BLaER1 (cell line): ENCODE measurements at regions not wholly inside any gene's neighbourhood (a gene's known extent, or its start where the extent isn't known, plus 50 kb on each side); places are given as distances from the start of the nearest gene placed in this dataset.
A peak's percentile ranks its signal among the peaks of the same experiment; 100 is the strongest.
"Not testable (repeated sequence)": the region's sequence is repeated elsewhere in the genome, so short reads cannot be mapped to it uniquely, and the experiment has no call there.

Experiments
- H3K27ac ChIP-seq: shearing (Covaris generic); formaldehyde crosslinking; 2 replicates; pipeline ENCODE4 v1.8.1; 2022
- H3K27me3 ChIP-seq: shearing (Covaris generic); formaldehyde crosslinking; 2 replicates; pipeline ENCODE4 v1.8.1; 2022
- H3K36me3 ChIP-seq: shearing (Covaris generic); formaldehyde crosslinking; 2 replicates; pipeline ENCODE4 v1.8.1; 2022
- H3K4me1 ChIP-seq: shearing (Covaris generic); formaldehyde crosslinking; 2 replicates; pipeline ENCODE4 v1.8.1; 2022
- H3K4me2 ChIP-seq: shearing (Covaris generic); formaldehyde crosslinking; 2 replicates; pipeline ENCODE4 v1.8.1; 2022
- H3K4me3 ChIP-seq: shearing (Covaris generic); formaldehyde crosslinking; 2 replicates; pipeline ENCODE4 v1.8.1; 2022
- H3K9ac ChIP-seq: shearing (Covaris generic); formaldehyde crosslinking; 2 replicates; pipeline ENCODE4 v1.8.1; 2022
- H3K9me3 ChIP-seq: shearing (Covaris generic); formaldehyde crosslinking; 2 replicates; pipeline ENCODE4 v1.8.1; 2022
- H4K20me1 ChIP-seq: shearing (Covaris generic); formaldehyde crosslinking; 2 replicates; pipeline ENCODE4 v1.8.1; 2022
- Cebpa-rat ChIP-seq: shearing (Covaris generic); IDR thresholded peaks from 2 replicates; pipeline ENCODE4 v1.8.1; 2022

DNA sequence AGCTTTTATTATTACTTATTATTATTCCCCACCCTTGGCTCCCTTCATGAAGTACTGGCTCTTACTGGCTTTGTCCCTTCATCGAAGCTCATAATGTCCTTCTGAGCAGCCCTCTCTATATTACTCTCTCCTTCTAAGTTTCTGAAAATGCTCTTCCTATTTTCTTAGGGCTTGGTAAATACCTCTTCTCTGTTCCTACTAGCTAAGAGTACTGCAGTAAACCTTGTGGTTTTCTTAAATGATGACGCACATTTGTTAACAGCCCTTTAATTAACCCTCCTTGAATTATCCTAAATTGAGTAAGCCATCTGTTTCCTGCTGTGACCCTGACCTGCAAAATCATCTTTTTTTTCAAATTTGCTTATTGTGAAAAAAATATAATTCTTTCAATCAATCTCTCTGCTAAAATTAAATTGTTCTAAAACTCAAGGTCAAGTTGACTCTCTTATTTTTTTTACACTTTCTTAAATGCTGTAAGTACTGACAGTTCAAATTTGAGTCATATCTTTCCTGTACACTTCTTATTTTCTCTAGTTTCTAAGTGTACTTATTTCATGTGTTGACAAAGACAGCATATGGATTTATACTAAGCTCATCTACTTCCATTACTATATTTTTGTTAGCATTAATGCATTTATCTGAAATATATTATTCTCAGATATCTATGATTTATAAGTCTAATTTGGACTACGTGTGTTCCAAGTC is 148.9 kb downstream of the ADAM29 start:
- no peak for TF ChIP-seq Cebpa-rat
- peak overlapping the region; percentile 31 for H3K4me2 ChIP-seq
- H4K20me1 ChIP-seq: no peaks in the 10 kb centered on the region
- H3K27ac ChIP-seq: no peak overlapping the region
- H3K4me3 ChIP-seq: no peak overlapping the region
- no peaks in the 10 kb centered on the region for H3K27me3 ChIP-seq
- peaks cover 10% of the 10 kb centered on the region for H3K4me1 ChIP-seq
- 0 out of 2 replicates have a peak, but pooled peaks cover 4% of the 10 kb centered on the region for H3K9me3 ChIP-seq
- no peak overlapping the region for H3K9ac ChIP-seq
- H3K36me3 ChIP-seq: no peaks in the 10 kb centered on the region

DNA sequence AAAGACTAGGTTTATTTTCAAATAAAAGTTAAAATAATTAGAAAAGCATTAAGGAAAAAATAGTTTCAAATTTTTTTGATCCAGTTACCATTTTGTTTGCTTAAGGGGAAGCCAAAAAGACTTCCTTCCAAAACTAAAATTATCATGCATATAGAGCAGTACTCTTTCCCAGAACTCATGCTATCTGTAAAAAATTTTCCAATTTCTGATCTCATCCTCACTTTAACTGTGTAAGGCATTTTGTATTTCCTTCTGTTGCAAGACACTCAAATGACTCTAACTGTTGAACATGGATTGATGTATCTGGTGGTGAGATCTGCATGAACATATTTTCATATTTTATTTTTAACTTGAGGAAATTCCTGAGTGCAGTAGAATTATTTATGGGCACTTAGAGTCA is 150.1 kb downstream of the ADAM29 start:
- H3K36me3 ChIP-seq: no peaks in the 10 kb centered on the region
- H3K4me2 ChIP-seq: no peak overlapping the region
- TF ChIP-seq Cebpa-rat: no peak
- no peak overlapping the region for H3K27ac ChIP-seq
- no peak overlapping the region for H3K9ac ChIP-seq
- peaks cover 10% of the 10 kb centered on the region for H3K4me1 ChIP-seq
- H3K9me3 ChIP-seq: no peaks in the 10 kb centered on the region
- H3K4me3 ChIP-seq: no peak overlapping the region
- no peaks in the 10 kb centered on the region for H3K27me3 ChIP-seq
- H4K20me1 ChIP-seq: no peaks in the 10 kb centered on the region

GRCh38 chr4:175070444-175070843 is 152.3 kb downstream of the ADAM29 start:
- Histone ChIP-seq H4K20me1 (no peaks in the 10 kb centered on the region), H3K4me3 (no peak overlapping the region), H3K4me1 (peaks cover 10% of the 10 kb centered on the region), H3K27ac (no peak overlapping the region), H3K9me3 (peaks cover 10% of the 10 kb centered on the region), H3K27me3 (no peaks in the 10 kb centered on the region), H3K9ac (no peak overlapping the region), H3K36me3 (no peaks in the 10 kb centered on the region), H3K4me2 (no peak overlapping the region)
- no peak for TF ChIP-seq Cebpa-rat

DNA sequence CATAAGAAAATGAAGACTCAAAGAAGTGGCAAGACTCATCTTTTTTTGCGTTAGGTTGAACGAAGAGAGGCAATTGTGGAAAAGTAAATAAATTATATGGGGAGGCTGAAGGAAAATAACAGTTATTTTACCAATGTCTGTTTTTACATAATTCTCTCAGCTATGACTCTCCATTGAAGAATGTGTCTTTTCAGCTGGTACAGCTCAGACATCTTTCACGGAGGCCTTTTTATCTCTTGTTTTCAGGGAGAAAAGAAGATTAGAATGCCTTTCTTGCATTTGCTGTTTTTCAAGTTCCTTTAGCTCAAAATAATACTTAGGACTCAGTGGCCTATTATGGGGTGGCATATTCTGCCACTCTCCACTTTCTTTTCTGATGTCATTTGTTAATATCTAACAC is 153.0 kb downstream of the ADAM29 start:
- Histone ChIP-seq H3K9me3 (peaks cover 10% of the 10 kb centered on the region), H3K9ac (no peak overlapping the region), H3K4me2 (no peak overlapping the region), H3K27me3 (no peaks in the 10 kb centered on the region), H3K4me1 (peaks cover 10% of the 10 kb centered on the region), H3K27ac (no peak overlapping the region), H3K36me3 (no peaks in the 10 kb centered on the region), H4K20me1 (no peaks in the 10 kb centered on the region), H3K4me3 (no peak overlapping the region)
- no peak for TF ChIP-seq Cebpa-rat

- no peaks in the 10 kb centered on the region for H4K20me1 ChIP-seq
- no peak overlapping the region for H3K4me3 ChIP-seq
- no peak overlapping the region for H3K9ac ChIP-seq
- no peaks in the 10 kb centered on the region for H3K27me3 ChIP-seq
- no peaks in the 10 kb centered on the region for H3K36me3 ChIP-seq
- H3K9me3 ChIP-seq: peaks cover 4% of the 10 kb centered on the region
- no peak overlapping the region for H3K4me2 ChIP-seq
- H3K27ac ChIP-seq: no peak overlapping the region
- no peaks in the 10 kb centered on the region for H3K4me1 ChIP-seq
- no peak for TF ChIP-seq Cebpa-rat
Observed at GRCh38 chr4:175087145-175087544, 169.0 kb downstream of the ADAM29 start.

DNA sequence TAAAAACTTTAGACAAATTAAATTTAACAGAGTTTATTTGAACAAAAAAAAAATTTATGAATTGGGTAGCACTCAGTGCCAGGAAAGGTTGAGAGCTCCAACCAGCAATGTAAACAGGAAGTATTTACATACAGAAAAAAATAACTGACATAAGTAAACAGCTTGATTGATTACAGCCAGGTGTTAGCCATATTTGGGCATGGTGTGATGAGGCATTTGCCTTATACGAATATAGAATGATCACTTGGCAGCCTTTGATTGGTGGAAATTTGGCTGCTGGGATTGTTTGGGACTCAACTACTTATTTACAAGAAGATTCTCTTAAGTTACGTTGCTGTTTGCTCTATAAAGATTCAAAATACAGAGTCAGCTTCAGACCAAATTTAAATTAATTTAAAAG is 172.0 kb downstream of the ADAM29 start:
- no peak for TF ChIP-seq Cebpa-rat
- Histone ChIP-seq H3K27me3 (no peaks in the 10 kb centered on the region), H3K4me1 (0 out of 2 replicates have a peak, but pooled peaks cover 4% of the 10 kb centered on the region), H3K9me3 (peaks cover 29% of the 10 kb centered on the region), H3K4me2 (no peak overlapping the region), H3K27ac (no peak overlapping the region), H3K9ac (no peak overlapping the region), H3K4me3 (no peak overlapping the region), H3K36me3 (no peaks in the 10 kb centered on the region), H4K20me1 (no peaks in the 10 kb centered on the region)

DNA sequence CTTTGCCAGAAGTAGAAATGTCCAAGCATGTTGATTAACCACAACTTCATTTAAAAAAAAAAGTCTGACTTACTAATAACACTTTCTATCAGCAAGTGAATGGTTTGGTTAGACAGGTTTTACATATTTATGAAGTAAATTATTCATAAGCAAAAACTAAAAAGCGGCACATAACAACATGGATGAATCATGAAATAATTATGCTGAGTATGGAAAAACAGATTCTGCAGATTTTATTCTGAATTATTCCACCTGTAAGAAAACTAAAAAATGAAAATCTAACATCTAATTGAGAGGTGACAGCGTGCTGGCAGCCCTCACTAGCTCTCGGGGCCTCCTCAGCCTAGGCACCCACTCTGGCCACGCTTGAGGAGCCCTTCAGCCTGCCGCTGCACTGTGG is 173.5 kb downstream of the ADAM29 start:
- TF ChIP-seq Cebpa-rat: no peak
- no peaks in the 10 kb centered on the region for H4K20me1 ChIP-seq

DNA sequence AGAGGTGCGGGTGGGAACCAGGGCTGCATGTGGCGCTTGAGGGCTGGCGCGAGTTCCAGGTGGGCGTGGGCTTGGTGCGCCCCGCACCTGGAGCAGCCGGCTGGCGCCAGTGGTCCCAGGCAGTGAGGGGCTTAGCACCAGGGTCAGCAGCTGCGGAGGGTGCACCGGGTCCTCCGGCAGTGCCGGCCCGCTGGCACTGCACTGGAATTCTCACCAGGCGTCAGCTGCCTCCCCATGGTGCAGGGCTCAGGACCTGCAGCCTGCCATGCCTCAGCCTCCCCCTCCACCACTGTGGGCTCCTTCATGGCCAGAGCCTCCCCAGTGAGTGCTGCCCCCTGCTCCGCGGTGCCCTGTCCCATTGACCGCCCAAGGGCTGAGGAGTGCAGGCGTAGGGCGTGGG is 174.0 kb downstream of the ADAM29 start:
- H3K27ac ChIP-seq: no peak overlapping the region
- 0 out of 2 replicates have a peak, but pooled peaks cover 4% of the 10 kb centered on the region for H3K4me1 ChIP-seq
- TF ChIP-seq Cebpa-rat: no peak
- H3K4me2 ChIP-seq: no peak overlapping the region
- no peak overlapping the region for H3K9ac ChIP-seq
- H3K36me3 ChIP-seq: no peaks in the 10 kb centered on the region
- H3K4me3 ChIP-seq: no peak overlapping the region
- peaks cover 34% of the 10 kb centered on the region for H3K9me3 ChIP-seq
- H4K20me1 ChIP-seq: no peaks in the 10 kb centered on the region
- no peaks in the 10 kb centered on the region for H3K27me3 ChIP-seq

More for the DNA sequence above, 173.5 kb downstream of the ADAM29 start:
- Histone ChIP-seq H3K27me3 (no peaks in the 10 kb centered on the region), H3K9me3 (peaks cover 34% of the 10 kb centered on the region), H3K4me2 (no peak overlapping the region), H3K4me1 (0 out of 2 replicates have a peak, but pooled peaks cover 4% of the 10 kb centered on the region), H3K9ac (no peak overlapping the region), H3K27ac (no peak overlapping the region), H3K4me3 (no peak overlapping the region), H3K36me3 (no peaks in the 10 kb centered on the region)

GRCh38 chr4:175093055-175093454 is 174.9 kb downstream of the ADAM29 start:
- H3K4me2 ChIP-seq, H3K36me3 ChIP-seq, H3K9ac ChIP-seq, H3K27ac ChIP-seq, H3K4me3 ChIP-seq, H3K27me3 ChIP-seq, H3K4me1 ChIP-seq, H4K20me1 ChIP-seq: not testable (repeated sequence)
- H3K9me3 ChIP-seq: peaks cover 34% of the 10 kb centered on the region

DNA sequence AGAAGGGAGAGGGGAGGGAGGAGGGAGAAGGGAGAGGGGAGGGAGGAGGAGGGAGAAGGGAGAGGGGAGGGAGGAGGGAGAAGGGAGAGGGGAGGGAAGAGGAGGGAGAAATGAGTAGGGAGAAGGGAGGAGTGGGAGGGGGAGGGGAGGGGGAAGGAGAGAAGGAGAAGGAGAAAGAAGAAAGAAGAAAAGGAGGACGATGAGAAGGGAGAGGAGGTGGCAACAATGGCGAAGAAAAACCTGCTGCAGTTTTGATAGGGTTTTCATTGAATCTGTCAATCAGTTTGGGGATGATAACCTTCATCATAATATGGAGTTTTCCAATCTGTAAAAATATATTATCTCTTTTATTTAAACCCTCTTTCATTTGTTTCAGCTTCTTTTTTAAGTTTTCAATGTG is 185.2 kb downstream of the ADAM29 start:
- no peaks in the 10 kb centered on the region for H3K4me1 ChIP-seq
- no peak overlapping the region for H3K9ac ChIP-seq
- peaks cover 1% of the 10 kb centered on the region; the same call in 1 of the 2 replicates for H3K9me3 ChIP-seq
- H3K36me3 ChIP-seq: no peaks in the 10 kb centered on the region
- TF ChIP-seq Cebpa-rat: no peak
- H3K27me3 ChIP-seq: no peaks in the 10 kb centered on the region
- no peak overlapping the region for H3K4me2 ChIP-seq
- no peaks in the 10 kb centered on the region for H4K20me1 ChIP-seq
- no peak overlapping the region for H3K4me3 ChIP-seq
- H3K27ac ChIP-seq: no peak overlapping the region

DNA sequence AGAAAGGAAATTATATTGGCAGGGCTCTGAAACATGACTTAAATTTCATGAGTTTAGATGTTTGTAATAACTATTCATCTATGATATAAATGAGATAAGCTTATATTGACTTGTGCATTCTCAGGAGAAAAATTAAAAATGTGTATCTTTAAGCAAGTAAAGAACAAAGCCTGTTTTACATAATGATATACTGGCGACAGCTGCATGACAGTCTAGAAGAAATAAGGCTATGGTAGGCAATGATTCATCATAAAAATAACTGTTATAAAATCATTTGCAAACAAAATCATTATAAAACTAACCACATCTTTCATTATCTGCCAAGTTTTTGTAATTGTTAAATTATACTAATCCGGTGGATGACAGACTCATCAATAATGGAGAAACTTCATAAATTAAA is 188.1 kb downstream of the ADAM29 start:
- no peak for TF ChIP-seq Cebpa-rat
- H3K9me3 ChIP-seq: peaks cover 21% of the 10 kb centered on the region
- no peak overlapping the region for H3K4me3 ChIP-seq
- no peak overlapping the region for H3K4me2 ChIP-seq
- H3K4me1 ChIP-seq: no peaks in the 10 kb centered on the region
- H4K20me1 ChIP-seq: no peaks in the 10 kb centered on the region
- no peaks in the 10 kb centered on the region for H3K36me3 ChIP-seq
- H3K27ac ChIP-seq: no peak overlapping the region
- H3K27me3 ChIP-seq: no peaks in the 10 kb centered on the region
- no peak overlapping the region for H3K9ac ChIP-seq
